Central memory CD8-positive, alpha-beta T cell (primary cell): ENCODE measurements at regions not wholly inside any gene's neighbourhood (a gene's known extent, or its start where the extent isn't known, plus 50 kb on each side); places are given as distances from the start of the nearest gene placed in this dataset.

Experiments
- ATAC-seq: fragments of 150-1000 bp; cut with Tn5 transposase; replicated peaks from 2 replicates; pipeline ENCODE4 v1.10.0; 2022; ENCODE audit warnings: mild to moderate bottlenecking, moderate FRiP score, moderate number of reproducible peaks; ENCODE audit not compliant: poor library complexity, severe bottlenecking; ENCODE audit errors: extremely low read depth
- DNase-seq, 2 donors: peaks; one replicate each; pipeline ENCODE4 v3.0.0; 2021; ENCODE audit warnings: low spot score in 2 of 2
- H3K27ac Mint-ChIP-seq: one replicate; pipeline ENCODE4 v1.8.0; 2022; ENCODE audit warnings: low read depth, mild to moderate bottlenecking, moderate library complexity, mixed read lengths
- H3K27me3 Mint-ChIP-seq: one replicate; pipeline ENCODE4 v1.8.0; 2022; ENCODE audit warnings: mixed read lengths
- H3K36me3 Mint-ChIP-seq: one replicate; pipeline ENCODE4 v1.8.0; 2022; ENCODE audit warnings: mild to moderate bottlenecking, moderate library complexity, mixed read lengths; ENCODE audit not compliant: insufficient read depth
- H3K4me1 Mint-ChIP-seq: one replicate; pipeline ENCODE4 v1.8.0; 2022; ENCODE audit warnings: mixed read lengths
- H3K4me3 Mint-ChIP-seq: one replicate; pipeline ENCODE4 v1.8.0; 2022; ENCODE audit warnings: mild to moderate bottlenecking, moderate library complexity, mixed read lengths
- H3K9me3 Mint-ChIP-seq: one replicate; pipeline ENCODE4 v1.8.0; 2022; ENCODE audit warnings: mixed read lengths

GRCh38 chr15:25183581-25184251 is 228.9 kb downstream of the SNRPN start:
- H3K36me3 Mint-ChIP-seq: peaks cover 1% of the 10 kb centered on the region
- no peak for DNase-seq

GRCh38 chr15:25184356-25185155 is 229.8 kb downstream of the SNRPN start:
- no peak overlapping the region for H3K4me3 Mint-ChIP-seq
- ATAC-seq: no peak
- H3K27ac Mint-ChIP-seq: no peak overlapping the region
- no peaks in the 10 kb centered on the region for H3K27me3 Mint-ChIP-seq
- H3K36me3 Mint-ChIP-seq: peaks cover 1% of the 10 kb centered on the region
- no peaks in the 10 kb centered on the region for H3K9me3 Mint-ChIP-seq
- no peaks in the 10 kb centered on the region for H3K4me1 Mint-ChIP-seq
- no peak for DNase-seq

More at GRCh38 chr15:25183581-25184251, 228.9 kb downstream of the SNRPN start:
- Mint-ChIP-seq H3K4me1 (no peaks in the 10 kb centered on the region), H3K27ac (no peak overlapping the region), H3K4me3 (no peak overlapping the region), H3K27me3 (no peaks in the 10 kb centered on the region), H3K9me3 (no peaks in the 10 kb centered on the region)
- no peak for ATAC-seq

GRCh38 chr15:25185156-25185710 is 230.4 kb downstream of the SNRPN start:
- Mint-ChIP-seq H3K4me1 (no peaks in the 10 kb centered on the region), H3K27ac (no peak overlapping the region), H3K4me3 (no peak overlapping the region), H3K9me3 (peaks cover 5% of the 10 kb centered on the region), H3K27me3 (no peaks in the 10 kb centered on the region), H3K36me3 (peaks cover 1% of the 10 kb centered on the region)
- no peak for DNase-seq
- ATAC-seq: no peak

GRCh38 chr15:25185791-25186190 is 231.0 kb downstream of the SNRPN start:
- peaks cover 1% of the 10 kb centered on the region for H3K36me3 Mint-ChIP-seq
- DNase-seq (no peak), ATAC-seq (no peak)
- H3K4me3 Mint-ChIP-seq: no peak overlapping the region
- no peaks in the 10 kb centered on the region for H3K27me3 Mint-ChIP-seq
- H3K4me1 Mint-ChIP-seq: no peaks in the 10 kb centered on the region
- peaks cover 7% of the 10 kb centered on the region for H3K9me3 Mint-ChIP-seq
- H3K27ac Mint-ChIP-seq: no peak overlapping the region

- Mint-ChIP-seq H3K4me3 (no peak overlapping the region), H3K9me3 (peaks cover 7% of the 10 kb centered on the region), H3K36me3 (peaks cover 1% of the 10 kb centered on the region), H3K27ac (no peak overlapping the region), H3K27me3 (no peaks in the 10 kb centered on the region), H3K4me1 (no peaks in the 10 kb centered on the region)
- ATAC-seq (no peak), DNase-seq (no peak)
Measured at GRCh38 chr15:25186411-25186810, 231.6 kb downstream of the SNRPN start.

GRCh38 chr15:25186906-25187645 is 232.3 kb downstream of the SNRPN start:
- H3K4me3 Mint-ChIP-seq: no peak overlapping the region
- H3K36me3 Mint-ChIP-seq: peaks cover 1% of the 10 kb centered on the region
- no peak overlapping the region for H3K27ac Mint-ChIP-seq
- no peaks in the 10 kb centered on the region for H3K4me1 Mint-ChIP-seq
- no peak for ATAC-seq
- no peak for DNase-seq
- peaks cover 7% of the 10 kb centered on the region for H3K9me3 Mint-ChIP-seq
- no peaks in the 10 kb centered on the region for H3K27me3 Mint-ChIP-seq

GRCh38 chr15:25188051-25188450 is 233.3 kb downstream of the SNRPN start:
- Mint-ChIP-seq H3K4me3 (no peak overlapping the region), H3K36me3 (peaks cover 1% of the 10 kb centered on the region), H3K9me3 (peaks cover 7% of the 10 kb centered on the region), H3K27ac (no peak overlapping the region), H3K27me3 (no peaks in the 10 kb centered on the region), H3K4me1 (no peaks in the 10 kb centered on the region)
- DNase-seq: no peak
- ATAC-seq: no peak

GRCh38 chr15:25188551-25189101 is 233.8 kb downstream of the SNRPN start:
- H3K27ac Mint-ChIP-seq: no peak overlapping the region
- no peak for ATAC-seq
- H3K9me3 Mint-ChIP-seq: peaks cover 7% of the 10 kb centered on the region
- peaks cover 1% of the 10 kb centered on the region for H3K36me3 Mint-ChIP-seq
- no peak overlapping the region for H3K4me3 Mint-ChIP-seq
- no peak for DNase-seq
- no peaks in the 10 kb centered on the region for H3K27me3 Mint-ChIP-seq
- no peaks in the 10 kb centered on the region for H3K4me1 Mint-ChIP-seq

- DNase-seq (no peak), ATAC-seq (no peak)
- no peak overlapping the region for H3K27ac Mint-ChIP-seq
- no peaks in the 10 kb centered on the region for H3K4me1 Mint-ChIP-seq
- peaks cover 7% of the 10 kb centered on the region for H3K9me3 Mint-ChIP-seq
- H3K27me3 Mint-ChIP-seq: no peaks in the 10 kb centered on the region
- peaks cover 1% of the 10 kb centered on the region for H3K36me3 Mint-ChIP-seq
- no peak overlapping the region for H3K4me3 Mint-ChIP-seq
Measured at GRCh38 chr15:25189551-25189950, 234.8 kb downstream of the SNRPN start.

GRCh38 chr15:25192651-25193050 is 237.9 kb downstream of the SNRPN start:
- DNase-seq (no peak), ATAC-seq (no peak)
- no peaks in the 10 kb centered on the region for H3K27me3 Mint-ChIP-seq
- H3K27ac Mint-ChIP-seq: no peak overlapping the region
- no peak overlapping the region for H3K4me3 Mint-ChIP-seq
- H3K36me3 Mint-ChIP-seq: no peaks in the 10 kb centered on the region
- peaks cover 7% of the 10 kb centered on the region for H3K9me3 Mint-ChIP-seq
- no peaks in the 10 kb centered on the region for H3K4me1 Mint-ChIP-seq

GRCh38 chr15:25207369-25207768 is 231.5 kb downstream of the UBE3A start:
- Mint-ChIP-seq H3K27me3 (no peaks in the 10 kb centered on the region), H3K9me3 (no peaks in the 10 kb centered on the region), H3K36me3 (no peaks in the 10 kb centered on the region), H3K27ac (no peak overlapping the region), H3K4me1 (no peaks in the 10 kb centered on the region), H3K4me3 (no peak overlapping the region)
- DNase-seq (no peak), ATAC-seq (no peak)

GRCh38 chr15:25208735-25209134 is 230.1 kb downstream of the UBE3A start:
- H3K9me3 Mint-ChIP-seq: peaks cover 2% of the 10 kb centered on the region
- no peak for ATAC-seq
- no peak overlapping the region for H3K27ac Mint-ChIP-seq
- no peaks in the 10 kb centered on the region for H3K27me3 Mint-ChIP-seq
- H3K4me3 Mint-ChIP-seq: no peak overlapping the region
- no peaks in the 10 kb centered on the region for H3K36me3 Mint-ChIP-seq
- H3K4me1 Mint-ChIP-seq: no peaks in the 10 kb centered on the region
- no peak for DNase-seq
